HG03103 (cell line): ENCODE measurements at regions not wholly inside any gene's neighbourhood (a gene's known extent, or its start where the extent isn't known, plus 50 kb on each side); places are given as distances from the start of the nearest gene placed in this dataset.
"Not testable (repeated sequence)": the region's sequence is repeated elsewhere in the genome, so short reads cannot be mapped to it uniquely, and the experiment has no call there.

ENCODE experiments used
- ATAC-seq: cut with Tn5 transposase; IDR thresholded peaks from one replicate; pipeline ENCODE4 v1.9.1; 2021; ENCODE audit warnings: low read depth; ENCODE audit not compliant: unreplicated experiment

DNA sequence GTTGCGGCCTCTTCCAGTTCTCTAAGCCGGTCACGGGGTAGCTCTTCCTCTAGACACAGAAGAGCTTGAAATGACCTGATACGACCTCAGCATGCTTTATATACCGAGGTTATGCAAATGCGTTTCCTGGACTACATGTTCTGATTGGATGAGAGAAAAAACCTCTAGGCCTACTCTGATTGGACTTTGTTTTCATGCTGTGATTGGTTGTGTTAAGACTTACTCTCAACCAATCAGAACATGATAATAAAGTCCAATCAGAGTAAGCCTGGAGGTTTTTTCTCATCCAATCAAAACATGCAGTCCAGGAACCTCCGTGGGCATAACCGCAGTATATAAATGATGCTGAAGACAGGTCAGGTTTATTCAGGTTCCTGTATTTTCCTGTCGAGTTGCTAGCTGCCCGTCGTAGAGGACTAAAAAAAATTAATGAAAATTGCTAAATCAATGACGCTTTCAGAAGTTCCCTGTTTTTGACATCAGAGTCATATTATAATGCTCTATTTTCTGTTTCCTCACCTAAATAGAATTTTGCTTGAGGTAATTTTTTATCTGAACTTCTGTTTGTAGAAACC, 177.4 kb downstream of the POTEB3 start:
- no peak for ATAC-seq

DNA sequence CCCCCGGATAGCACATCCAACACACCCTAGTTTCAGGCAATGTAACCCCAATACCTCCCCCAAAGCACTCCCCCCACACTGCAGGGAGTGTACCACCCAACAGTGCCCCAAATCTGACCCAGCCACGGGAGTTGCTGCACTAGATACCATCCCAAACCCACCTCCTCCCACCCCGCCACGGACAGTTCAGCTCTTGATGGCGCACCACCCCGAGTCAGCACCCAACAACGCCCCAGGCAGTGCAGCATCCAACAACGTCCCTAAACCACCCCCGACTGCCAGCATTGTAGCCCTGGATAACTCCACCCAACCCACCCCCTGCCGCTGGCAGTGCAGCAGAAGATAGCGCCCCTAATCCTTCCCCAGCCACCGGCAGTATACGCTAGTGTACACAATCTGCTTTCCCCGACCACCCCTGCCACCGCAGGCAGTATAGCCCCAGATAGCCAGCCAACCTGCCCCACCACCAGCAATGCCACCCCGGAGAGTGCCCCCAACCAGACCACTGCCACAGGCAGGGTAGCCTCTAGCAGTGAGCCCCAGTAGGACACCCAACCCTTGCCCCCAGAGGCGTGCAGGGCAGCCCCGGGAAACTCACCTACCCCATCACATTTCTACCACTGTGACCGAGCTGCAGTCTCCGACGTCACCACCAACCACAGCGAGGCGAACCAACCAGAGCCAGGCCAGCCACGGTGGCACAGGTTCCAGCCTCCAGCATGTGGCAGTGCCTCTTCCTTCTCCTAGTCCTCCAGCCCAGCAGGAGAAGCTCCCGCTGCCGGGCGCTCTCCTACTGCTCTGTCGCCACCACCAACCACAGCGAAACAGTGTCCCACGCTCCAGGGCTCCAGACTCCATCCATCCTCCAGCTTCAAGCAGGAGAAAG, 178.1 kb downstream of the POTEB3 start:
- no peak for ATAC-seq

DNA sequence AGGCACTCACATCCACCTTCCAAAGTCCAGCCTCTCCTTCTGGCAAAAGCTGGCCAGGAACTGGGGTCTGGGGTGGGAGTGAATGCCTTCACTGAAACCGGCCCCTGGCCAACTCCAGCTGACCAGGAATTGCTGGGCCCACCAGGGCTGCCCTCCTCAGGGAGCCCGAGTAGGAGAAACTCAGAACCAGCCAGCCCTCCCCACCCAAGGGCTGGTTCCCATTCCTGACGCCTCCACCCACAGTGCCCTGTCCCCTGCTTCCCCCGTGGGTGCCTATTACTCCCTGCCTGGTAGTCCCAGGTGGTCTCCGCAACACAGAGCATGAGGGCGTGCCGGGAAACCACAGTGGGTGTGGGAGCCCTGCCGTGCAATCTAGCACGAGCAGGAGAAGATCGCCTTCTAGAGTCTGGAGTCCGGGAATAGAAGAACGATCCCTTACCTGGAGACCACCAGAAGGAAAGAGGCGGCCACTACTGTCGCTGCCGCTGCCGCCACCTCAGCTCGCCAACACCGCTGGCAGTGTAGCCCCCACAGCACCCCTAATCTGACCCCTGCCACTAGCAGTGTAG, 178.8 kb downstream of the POTEB3 start:
- ATAC-seq: no peak

DNA sequence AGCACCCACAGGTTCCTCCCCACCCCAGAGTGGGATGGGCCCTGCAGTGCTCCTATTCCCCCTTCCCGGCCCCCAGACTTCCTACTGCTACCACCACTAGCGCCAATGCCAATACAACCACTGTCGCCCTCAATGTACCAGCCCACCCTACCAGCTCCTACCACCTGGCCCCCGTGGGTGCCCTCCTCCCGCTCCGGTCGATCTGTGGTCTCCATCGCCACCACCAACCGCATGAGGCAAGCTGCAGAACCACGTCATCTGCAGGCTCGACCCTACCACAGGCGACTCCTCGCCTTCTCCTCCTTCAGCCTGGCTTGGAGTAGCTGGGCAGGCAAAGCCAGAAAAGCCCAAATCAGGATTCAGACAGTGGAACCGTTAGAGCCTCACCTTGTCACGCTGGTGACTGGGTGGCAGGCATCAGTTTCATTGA, 179.3 kb downstream of the POTEB3 start:
- ATAC-seq: no peak

DNA sequence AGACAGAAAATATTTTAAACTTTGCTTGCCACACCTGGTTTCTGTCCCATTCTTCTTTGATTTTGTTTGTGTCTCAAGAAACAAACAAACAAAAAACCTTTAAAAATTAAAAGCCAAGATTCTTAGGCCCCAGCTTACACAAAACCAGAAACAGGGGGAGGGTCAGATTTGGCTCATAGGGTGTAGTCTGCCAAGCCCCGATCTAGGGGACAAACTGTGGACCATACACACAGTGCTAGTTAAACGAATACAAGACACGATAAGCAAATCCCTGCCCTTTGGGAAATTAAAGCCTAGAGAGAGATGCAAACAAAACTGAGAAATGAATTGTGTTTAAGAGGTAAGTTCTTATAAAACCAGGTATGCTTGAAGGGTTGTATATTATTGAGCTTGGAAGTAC, 181.7 kb downstream of the POTEB3 start:
- ATAC-seq: not testable (repeated sequence)

DNA sequence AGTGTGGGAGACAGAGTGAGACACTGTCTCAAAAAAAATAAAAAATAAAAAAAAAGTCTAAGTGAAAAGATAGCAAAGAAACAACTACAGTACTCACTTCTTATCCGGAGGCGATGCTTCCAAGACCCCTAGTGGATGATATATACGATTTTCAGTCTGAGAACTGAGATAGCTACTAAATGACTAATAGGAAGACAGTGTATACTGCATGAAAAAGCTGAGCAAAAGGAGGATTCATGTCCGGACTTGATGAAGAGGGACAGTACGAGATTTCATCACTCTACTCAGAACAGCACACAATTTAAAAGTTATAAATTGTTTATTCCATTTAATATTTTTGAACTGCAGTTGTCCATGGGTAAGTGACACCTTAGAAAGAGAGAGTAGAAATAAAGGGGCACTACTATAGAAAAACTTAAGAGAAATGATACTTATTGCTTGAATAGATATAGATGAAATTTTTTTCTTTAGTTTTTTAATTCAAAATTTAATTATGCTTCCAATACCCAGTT, 190.7 kb downstream of the POTEB3 start:
- not testable (repeated sequence) for ATAC-seq
